NCI-H2196 treated with DMSO at 0.1 percent for 48 hours (cell line): ENCODE measurements at regions not wholly inside any gene's neighbourhood (a gene's known extent, or its start where the extent isn't known, plus 50 kb on each side); places are given as distances from the start of the nearest gene placed in this dataset.
"Not testable (repeated sequence)": the region's sequence is repeated elsewhere in the genome, so short reads cannot be mapped to it uniquely, and the experiment has no call there.

Experiments
- DNase-seq: peaks from one replicate; lab custom pipeline; 2025; ENCODE audit not compliant: unreplicated experiment; lab: John Stamatoyannopoulos, UW

- no peak for DNase-seq
Observed at GRCh38 chr2:147438882-147439281, 405.9 kb upstream of the ACVR2A start.

GRCh38 chr2:147433822-147434221 lies 411.0 kb upstream of the ACVR2A start:
- DNase-seq, result peak; percentile 15

GRCh38 chr2:147430408-147430807 lies 414.4 kb upstream of the ACVR2A start:
- DNase-seq, result no peak

- DNase-seq, result no peak
Observed at GRCh38 chr2:147428120-147428747, 416.6 kb upstream of the ACVR2A start.

GRCh38 chr2:147425437-147426029 lies 419.3 kb upstream of the ACVR2A start:
- no peak for DNase-seq

- no peak for DNase-seq
Observed at GRCh38 chr2:147424766-147425165, 420.1 kb upstream of the ACVR2A start.

- no peak for DNase-seq
Observed at GRCh38 chr2:147420947-147421675, 423.7 kb upstream of the ACVR2A start.

GRCh38 chr2:147420517-147420916 lies 424.3 kb upstream of the ACVR2A start:
- DNase-seq, result no peak

GRCh38 chr2:147416099-147416498 lies 428.7 kb upstream of the ACVR2A start:
- no peak for DNase-seq

GRCh38 chr2:147414656-147415055 lies 430.2 kb upstream of the ACVR2A start:
- not testable (repeated sequence) for DNase-seq

GRCh38 chr2:147408357-147408756 lies 436.5 kb upstream of the ACVR2A start:
- no peak for DNase-seq

- DNase-seq, result no peak
Observed at GRCh38 chr2:147405651-147406050, 439.2 kb upstream of the ACVR2A start.

- no peak for DNase-seq
Observed at GRCh38 chr2:147398996-147399395, 445.8 kb upstream of the ACVR2A start.

- DNase-seq, result no peak
Observed at GRCh38 chr2:147398301-147398700, 446.5 kb upstream of the ACVR2A start.

- DNase-seq, result no peak
Observed at GRCh38 chr2:147396890-147397289, 447.9 kb upstream of the ACVR2A start.

- no peak for DNase-seq
Observed at GRCh38 chr2:147394179-147394790, 450.5 kb upstream of the ACVR2A start.

- no peak for DNase-seq
Observed at GRCh38 chr2:147392180-147392579, 452.6 kb upstream of the ACVR2A start.

- no peak for DNase-seq
Observed at GRCh38 chr2:147390475-147390874, 454.4 kb upstream of the ACVR2A start.

GRCh38 chr2:147389218-147389617 lies 455.6 kb upstream of the ACVR2A start:
- no peak for DNase-seq

GRCh38 chr2:147388217-147388616 lies 456.6 kb upstream of the ACVR2A start:
- no peak for DNase-seq

GRCh38 chr2:147386284-147386683 lies 458.5 kb upstream of the ACVR2A start:
- DNase-seq, result no peak

GRCh38 chr2:147385600-147385999 lies 459.2 kb upstream of the ACVR2A start:
- no peak for DNase-seq
